ENCODE measurements at regions not wholly inside any gene's neighbourhood (a gene's known extent, or its start where the extent isn't known, plus 50 kb on each side); places are given as distances from the start of the nearest gene placed in this dataset.
"Not testable (repeated sequence)": the region's sequence is repeated elsewhere in the genome, so short reads cannot be mapped to it uniquely, and the experiment has no call there.

GRCh38 chr9:119689879-119690278, 320.6 kb upstream of the BRINP1 start:
- Mint-ChIP-seq H3K4me1 (no peaks in the 10 kb centered on the region), H3K36me3 (ENCODE audit: low read depth) (no peaks in the 10 kb centered on the region), H3K9me3 (no peaks in the 10 kb centered on the region), H3K27me3 (ENCODE audit: low read depth) (peaks cover 55% of the 10 kb centered on the region), H3K4me3 (no peak overlapping the region), H3K27ac (ENCODE audit: unreplicated experiment) (no peak overlapping the region)
- peak; percentile 15 for DNase-seq (ENCODE audit: low read depth, low spot score)
- TF ChIP-seq, protein P1, sequence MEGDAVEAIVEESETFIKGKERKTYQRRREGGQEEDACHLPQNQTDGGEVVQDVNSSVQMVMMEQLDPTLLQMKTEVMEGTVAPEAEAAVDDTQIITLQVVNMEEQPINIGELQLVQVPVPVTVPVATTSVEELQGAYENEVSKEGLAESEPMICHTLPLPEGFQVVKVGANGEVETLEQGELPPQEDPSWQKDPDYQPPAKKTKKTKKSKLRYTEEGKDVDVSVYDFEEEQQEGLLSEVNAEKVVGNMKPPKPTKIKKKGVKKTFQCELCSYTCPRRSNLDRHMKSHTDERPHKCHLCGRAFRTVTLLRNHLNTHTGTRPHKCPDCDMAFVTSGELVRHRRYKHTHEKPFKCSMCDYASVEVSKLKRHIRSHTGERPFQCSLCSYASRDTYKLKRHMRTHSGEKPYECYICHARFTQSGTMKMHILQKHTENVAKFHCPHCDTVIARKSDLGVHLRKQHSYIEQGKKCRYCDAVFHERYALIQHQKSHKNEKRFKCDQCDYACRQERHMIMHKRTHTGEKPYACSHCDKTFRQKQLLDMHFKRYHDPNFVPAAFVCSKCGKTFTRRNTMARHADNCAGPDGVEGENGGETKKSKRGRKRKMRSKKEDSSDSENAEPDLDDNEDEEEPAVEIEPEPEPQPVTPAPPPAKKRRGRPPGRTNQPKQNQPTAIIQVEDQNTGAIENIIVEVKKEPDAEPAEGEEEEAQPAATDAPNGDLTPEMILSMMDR (conservative IDR thresholded peaks at IDR 0.05) = no peak

- Mint-ChIP-seq H3K27ac (ENCODE audit: unreplicated experiment) (no peak overlapping the region), H3K27me3 (ENCODE audit: low read depth) (peaks cover 49% of the 10 kb centered on the region), H3K36me3 (ENCODE audit: low read depth) (no peaks in the 10 kb centered on the region), H3K4me1 (no peaks in the 10 kb centered on the region), H3K9me3 (no peaks in the 10 kb centered on the region), H3K4me3 (no peak overlapping the region)
- TF ChIP-seq, protein P1 (conservative IDR thresholded peaks at IDR 0.05) = no peak
- DNase-seq (ENCODE audit: low read depth, low spot score) = no peak
Measured at GRCh38 chr9:119688547-119688946, 319.3 kb upstream of the BRINP1 start.

- Mint-ChIP-seq H3K4me3 (no peak overlapping the region), H3K36me3 (ENCODE audit: low read depth) (no peaks in the 10 kb centered on the region), H3K9me3 (no peaks in the 10 kb centered on the region), H3K27me3 (ENCODE audit: low read depth) (peaks cover 18% of the 10 kb centered on the region), H3K27ac (ENCODE audit: unreplicated experiment) (no peak overlapping the region), H3K4me1 (no peaks in the 10 kb centered on the region)
- DNase-seq (ENCODE audit: low read depth, low spot score) = no peak
- TF ChIP-seq, protein P1 (conservative IDR thresholded peaks at IDR 0.05) = no peak
Measured at GRCh38 chr9:119677811-119678505, 308.7 kb upstream of the BRINP1 start.

GRCh38 chr9:119675951-119676350, 306.7 kb upstream of the BRINP1 start:
- H3K36me3 Mint-ChIP-seq (ENCODE audit: low read depth) = no peaks in the 10 kb centered on the region
- no peaks in the 10 kb centered on the region for H3K9me3 Mint-ChIP-seq
- H3K27ac Mint-ChIP-seq (ENCODE audit: unreplicated experiment) = no peak overlapping the region
- TF ChIP-seq, protein P1 (conservative IDR thresholded peaks at IDR 0.05) = no peak
- no peak for DNase-seq (ENCODE audit: low read depth, low spot score)
- H3K4me3 Mint-ChIP-seq = no peak overlapping the region
- peaks cover 17% of the 10 kb centered on the region for H3K27me3 Mint-ChIP-seq (ENCODE audit: low read depth)
- no peaks in the 10 kb centered on the region for H3K4me1 Mint-ChIP-seq

DNA sequence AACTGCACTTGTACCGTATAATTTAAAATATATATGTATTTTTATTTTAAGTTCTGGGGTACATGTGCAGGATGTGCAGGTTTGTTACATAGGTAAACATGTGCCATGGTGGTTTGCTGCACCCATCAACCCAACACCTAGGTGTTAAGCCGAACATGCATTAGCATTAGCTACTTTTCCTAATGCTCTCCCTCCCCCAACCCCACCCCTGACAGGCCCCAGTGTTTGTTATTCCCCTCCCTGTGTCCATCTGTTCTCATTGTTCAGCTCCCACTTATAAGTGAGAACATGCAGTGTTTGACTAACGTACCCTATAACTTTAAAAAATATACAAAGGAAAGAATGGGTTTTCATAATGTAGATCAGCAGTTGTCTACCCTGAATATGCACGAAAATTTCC, 303.5 kb upstream of the BRINP1 start:
- not testable (repeated sequence) for H3K9me3 Mint-ChIP-seq; H3K36me3 Mint-ChIP-seq (ENCODE audit: low read depth); H3K4me1 Mint-ChIP-seq; H3K27ac Mint-ChIP-seq (ENCODE audit: unreplicated experiment); DNase-seq (ENCODE audit: low read depth, low spot score); H3K4me3 Mint-ChIP-seq
- H3K27me3 Mint-ChIP-seq (ENCODE audit: low read depth) = peaks cover 26% of the 10 kb centered on the region

DNA sequence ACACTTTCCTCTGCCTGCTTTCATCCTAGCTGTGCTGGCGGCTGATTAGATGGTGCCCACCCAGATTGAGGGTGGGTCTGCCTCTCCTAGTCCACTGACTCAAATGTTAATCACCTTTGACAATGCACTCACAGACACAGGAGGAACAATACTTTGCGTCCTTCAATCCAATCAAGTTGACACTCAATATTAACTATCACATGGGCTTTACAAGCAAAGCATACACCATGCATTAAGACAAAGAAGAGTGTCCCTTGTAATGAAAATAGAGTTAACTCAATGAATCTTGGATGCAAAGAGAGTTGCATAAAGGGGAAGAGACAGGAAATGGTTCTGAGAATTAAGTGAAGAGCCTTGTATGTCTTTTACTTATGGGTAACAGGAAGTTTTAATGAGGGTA, 298.7 kb upstream of the BRINP1 start:
- TF ChIP-seq, protein P1 (conservative IDR thresholded peaks at IDR 0.05) = no peak
- H3K27me3 Mint-ChIP-seq (ENCODE audit: low read depth) = peaks cover 29% of the 10 kb centered on the region
- no peaks in the 10 kb centered on the region for H3K9me3 Mint-ChIP-seq
- H3K4me3 Mint-ChIP-seq = no peak overlapping the region
- DNase-seq (ENCODE audit: low read depth, low spot score) = no peak
- no peaks in the 10 kb centered on the region for H3K36me3 Mint-ChIP-seq (ENCODE audit: low read depth)
- H3K4me1 Mint-ChIP-seq = no peaks in the 10 kb centered on the region
- H3K27ac Mint-ChIP-seq (ENCODE audit: unreplicated experiment) = no peak overlapping the region

Data from neural crest cell (in vitro differentiated cells).